IMR-90 (cell line): ENCODE measurements at regions not wholly inside any gene's neighbourhood (a gene's known extent, or its start where the extent isn't known, plus 50 kb on each side); places are given as distances from the start of the nearest gene placed in this dataset.
A peak's percentile ranks its signal among the peaks of the same experiment; 100 is the strongest.

Experiments used
- ATAC-seq: fragments of 200-7000 bp; cut with Tn5 transposase; 2 replicates; pipeline ENCODE4 v1.9.1; 2020; ENCODE audit warnings: low read depth, mild to moderate bottlenecking, moderate library complexity
- BruUV-seq: library from RNA; stranded (reverse); fragments of 400-500 nt; replicated peaks from 2 replicates; lab custom pipeline; 2021; lab: Mats Ljungman, UMichigan
- CTCF ChIA-PET: fragments of 300-600 bp; formaldehyde crosslinking; extraction: SDS; loops from one replicate; lab custom pipeline; 2021; ENCODE audit warnings: antibody characterized with exemption; lab: Yijun Ruan, JAX
- POLR2A ChIA-PET: fragments of 300-600 bp; sonication (Branson Sonifier 250); formaldehyde crosslinking; loops from one replicate; lab custom pipeline; 2022; ENCODE audit warnings: antibody characterized with exemption; ENCODE audit not compliant: unreplicated experiment; lab: Charles Lee
- DNase-seq: peaks from one replicate; pipeline ENCODE4 v3.0.0; 2013
- H2AFZ ChIP-seq: replicated peaks from 2 replicates; pipeline ENCODE3; 2013; ENCODE audit warnings: low read length, mild to moderate bottlenecking; ENCODE audit not compliant: poor library complexity
- H2AK5ac ChIP-seq: 2 replicates; pipeline ENCODE4 v1.6.1; 2013; ENCODE audit warnings: low read depth, low read length, inconsistent platforms
- H2AK9ac ChIP-seq: replicated peaks from 2 replicates; pipeline ENCODE3; 2013; ENCODE audit warnings: mild to moderate bottlenecking, low read depth, low read length, moderate library complexity; ENCODE audit not compliant: poor library complexity
- H2BK120ac ChIP-seq: 2 replicates; pipeline ENCODE4 v1.6.1; 2013; ENCODE audit warnings: low read depth, low read length, inconsistent platforms
- H2BK15ac ChIP-seq: 3 replicates; pipeline ENCODE4 v1.6.1; 2013; ENCODE audit warnings: low read depth, low read length, inconsistent platforms
- H2BK20ac ChIP-seq: 2 replicates; pipeline ENCODE4 v1.6.1; 2013; ENCODE audit warnings: low read depth, mild to moderate bottlenecking, inconsistent platforms, low read length, moderate library complexity
- H2BK5ac ChIP-seq: 2 replicates; pipeline ENCODE4 v1.6.1; 2013; ENCODE audit warnings: mild to moderate bottlenecking, low read depth, low read length, inconsistent platforms; ENCODE audit not compliant: poor library complexity, severe bottlenecking
- H3K14ac ChIP-seq: replicated peaks from 2 replicates; pipeline ENCODE4 v1.6.1; 2013; ENCODE audit warnings: low read depth, low read length, inconsistent platforms
- H3K18ac ChIP-seq: 2 replicates; pipeline ENCODE4 v1.6.1; 2013; ENCODE audit warnings: low read depth, low read length, control low read depth
- H3K23ac ChIP-seq: 2 replicates; pipeline ENCODE4 v1.6.1; 2013; ENCODE audit warnings: low read depth, low read length, inconsistent platforms
- H3K27ac ChIP-seq: 2 replicates; pipeline ENCODE4 v1.5.1; 2013; ENCODE audit warnings: mild to moderate bottlenecking, control low read depth, low read length; ENCODE audit not compliant: insufficient read depth
- H3K27me3 ChIP-seq: 2 replicates; pipeline ENCODE4 v1.6.1; 2013; ENCODE audit warnings: low read length; ENCODE audit not compliant: control insufficient read depth, insufficient read depth
- H3K36me3 ChIP-seq: 2 replicates; pipeline ENCODE4 v1.6.1; 2013; ENCODE audit warnings: low read length, mixed read lengths; ENCODE audit not compliant: control insufficient read depth, insufficient read depth
- H3K4ac ChIP-seq: 2 replicates; pipeline ENCODE4 v1.6.1; 2013; ENCODE audit warnings: low read depth, low read length, inconsistent platforms
- H3K4me1 ChIP-seq: 2 replicates; pipeline ENCODE4 v1.6.1; 2013; ENCODE audit warnings: low read length, mixed read lengths; ENCODE audit not compliant: control insufficient read depth, insufficient read depth
- H3K4me2 ChIP-seq: 2 replicates; pipeline ENCODE4 v1.6.1; 2013; ENCODE audit warnings: low read depth, mild to moderate bottlenecking, control low read depth, low read length, moderate library complexity
- H3K4me3 ChIP-seq: 2 replicates; pipeline ENCODE4 v1.5.1; 2013; ENCODE audit warnings: low read depth, mild to moderate bottlenecking, control low read depth, low read length, moderate library complexity; ENCODE audit not compliant: insufficient read depth
- H3K56ac ChIP-seq: 2 replicates; pipeline ENCODE4 v1.6.1; 2013; ENCODE audit warnings: low read length, inconsistent platforms; ENCODE audit not compliant: insufficient read depth; ENCODE audit errors: extremely low read depth
- H3K79me1 ChIP-seq, 2 experiments: 2 replicates each; pipeline ENCODE4 v1.6.1; 2013; ENCODE audit warnings: low read length in 2 of 2, inconsistent platforms in 1 of 2, low read depth in 1 of 2
- H3K9ac ChIP-seq: 2 replicates; pipeline ENCODE4 v1.6.1; 2013; ENCODE audit warnings: low read depth, low read length, control low read depth
- H3K9me1 ChIP-seq: 2 replicates; pipeline ENCODE4 v1.6.1; 2013; ENCODE audit warnings: low read length, inconsistent platforms; ENCODE audit not compliant: insufficient read depth
- H3K9me3 ChIP-seq: 2 replicates; pipeline ENCODE4 v1.6.1; 2013; ENCODE audit warnings: low read length; ENCODE audit not compliant: control insufficient read depth, insufficient read depth
- H4K20me1 ChIP-seq: 2 replicates; pipeline ENCODE4 v1.6.1; 2013; ENCODE audit warnings: low read length, inconsistent platforms; ENCODE audit not compliant: insufficient read depth
- H4K5ac ChIP-seq: 2 replicates; pipeline ENCODE4 v1.6.1; 2013; ENCODE audit warnings: mild to moderate bottlenecking, low read depth, low read length, control low read depth
- H4K8ac ChIP-seq, 2 experiments: 2 replicates each; pipeline ENCODE4 v1.6.1; 2013; ENCODE audit warnings: low read depth in 2 of 2, low read length in 2 of 2, control low read depth in 1 of 2, inconsistent platforms in 1 of 2
- H4K91ac ChIP-seq: 2 replicates; pipeline ENCODE4 v1.6.1; 2013; ENCODE audit warnings: low read depth, low read length, inconsistent platforms; ENCODE audit not compliant: insufficient read depth
- WGBS, 2 experiments: methylation state at CpG; one replicate each; pipeline versions ENCODE4 v1.1.5 to v1.1.7; 2013; ENCODE audit warnings: missing lambda C conversion rate in 2 of 2; ENCODE audit not compliant: insufficient read length in 1 of 2; ENCODE audit errors: extremely low coverage in 2 of 2; 5-methylcytosine and 5-hydroxymethylcytosine counted together
- dilution Hi-C: fragments of 300-500 bp; cut with HindIII; formaldehyde crosslinking; loops from one replicate; pipeline ENCODE4 v1.14.3; 2018; ENCODE audit warnings: low sequenced_read_pairs; ENCODE audit not compliant: unreplicated experiment
- in situ Hi-C: fragments of 300-500 bp; cut with MboI; formaldehyde crosslinking; loops from 3 replicates; pipeline ENCODE4 v1.14.3; 2019; ENCODE audit warnings: low sequenced_read_pairs, inconsistent platforms, mixed read lengths
- intact Hi-C: fragments of 100-400 bp; cut with micrococcal nuclease; formaldehyde crosslinking; loops from 2 replicates; pipeline ENCODE4 v1.10.0; 2022
- TF ChIP-seq, protein P1 (sequence below): conservative IDR thresholded peaks from 2 replicates; pipeline ENCODE4 v1.5.1; 2012; ENCODE audit warnings: mild to moderate bottlenecking, low read depth, low read length, improper control_type of control experiment

- no peaks in the 10 kb centered on the region for H3K36me3 ChIP-seq
- H2AK9ac ChIP-seq: no peak overlapping the region
- no peak for ATAC-seq
- H4K91ac ChIP-seq: no peak overlapping the region
- H3K27ac ChIP-seq: no peak overlapping the region
- peak; percentile 34 for DNase-seq
- H3K4me1 ChIP-seq: no peaks in the 10 kb centered on the region
- no peak overlapping the region for H3K18ac ChIP-seq
- BruUV-seq: no TSS peak
- H2BK15ac ChIP-seq: no peak overlapping the region
- intact Hi-C loops: no loop called here
- no peak overlapping the region for H2BK5ac ChIP-seq
- no peak overlapping the region for H3K9ac ChIP-seq
- H2AFZ ChIP-seq: no peak overlapping the region
- TF ChIP-seq, protein P1, sequence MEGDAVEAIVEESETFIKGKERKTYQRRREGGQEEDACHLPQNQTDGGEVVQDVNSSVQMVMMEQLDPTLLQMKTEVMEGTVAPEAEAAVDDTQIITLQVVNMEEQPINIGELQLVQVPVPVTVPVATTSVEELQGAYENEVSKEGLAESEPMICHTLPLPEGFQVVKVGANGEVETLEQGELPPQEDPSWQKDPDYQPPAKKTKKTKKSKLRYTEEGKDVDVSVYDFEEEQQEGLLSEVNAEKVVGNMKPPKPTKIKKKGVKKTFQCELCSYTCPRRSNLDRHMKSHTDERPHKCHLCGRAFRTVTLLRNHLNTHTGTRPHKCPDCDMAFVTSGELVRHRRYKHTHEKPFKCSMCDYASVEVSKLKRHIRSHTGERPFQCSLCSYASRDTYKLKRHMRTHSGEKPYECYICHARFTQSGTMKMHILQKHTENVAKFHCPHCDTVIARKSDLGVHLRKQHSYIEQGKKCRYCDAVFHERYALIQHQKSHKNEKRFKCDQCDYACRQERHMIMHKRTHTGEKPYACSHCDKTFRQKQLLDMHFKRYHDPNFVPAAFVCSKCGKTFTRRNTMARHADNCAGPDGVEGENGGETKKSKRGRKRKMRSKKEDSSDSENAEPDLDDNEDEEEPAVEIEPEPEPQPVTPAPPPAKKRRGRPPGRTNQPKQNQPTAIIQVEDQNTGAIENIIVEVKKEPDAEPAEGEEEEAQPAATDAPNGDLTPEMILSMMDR: no peak
- no peak overlapping the region for H3K56ac ChIP-seq
- no peak overlapping the region for H3K4me3 ChIP-seq
- H4K8ac ChIP-seq: no peak overlapping the region
- H3K27me3 ChIP-seq: no peaks in the 10 kb centered on the region
- H3K4me2 ChIP-seq: no peak overlapping the region
- no peak overlapping the region for H4K5ac ChIP-seq
- H4K20me1 ChIP-seq: no peaks in the 10 kb centered on the region
- H3K9me3 ChIP-seq: no peaks in the 10 kb centered on the region
- WGBS, 2 experiments: no CpG with 5 or more reads among the region's 2 CpGs
- no peak overlapping the region for H2AK5ac ChIP-seq
- no peak overlapping the region for H3K4ac ChIP-seq
- H2BK20ac ChIP-seq: no peak overlapping the region
- ChIA-PET CTCF (no interaction called here), POLR2A (no interaction called here)
- H3K79me1 ChIP-seq: no peaks in the 10 kb centered on the region
- dilution Hi-C loops: no loop called here
- H2BK120ac ChIP-seq: no peak overlapping the region
- no peak overlapping the region for H3K23ac ChIP-seq
- no peak overlapping the region for H3K14ac ChIP-seq
- in situ Hi-C loops: no loop called here
- no peaks in the 10 kb centered on the region for H3K9me1 ChIP-seq
Observed at GRCh38 chr4:29066861-29067260, 1653.3 kb upstream of the PCDH7 start.
